Mucosa of rectum (tissue), 2 donors: ENCODE measurements at regions not wholly inside any gene's neighbourhood (a gene's known extent, or its start where the extent isn't known, plus 50 kb on each side); places are given as distances from the start of the nearest gene placed in this dataset.

Source experiments
- H3K27ac ChIP-seq, 2 donors: one replicate each; pipeline ENCODE4 v1.7.0; 2013; ENCODE audit warnings: inconsistent platforms in 2 of 2, low read depth in 2 of 2, low read length in 2 of 2
- H3K27me3 ChIP-seq, 2 donors: one replicate each; pipeline ENCODE4 v1.7.0; 2013; ENCODE audit warnings: low read length in 2 of 2; ENCODE audit not compliant: control insufficient read depth in 2 of 2, insufficient read depth in 2 of 2
- H3K36me3 ChIP-seq, 2 donors: one replicate each; pipeline ENCODE4 v1.7.0; 2013; ENCODE audit warnings: low read length in 2 of 2; ENCODE audit not compliant: control insufficient read depth in 2 of 2, insufficient read depth in 2 of 2
- H3K4me1 ChIP-seq, 2 donors: one replicate each; pipeline ENCODE4 v1.7.0; 2013; ENCODE audit warnings: low read length in 2 of 2, mild to moderate bottlenecking in 1 of 2; ENCODE audit not compliant: control insufficient read depth in 2 of 2, insufficient read depth in 2 of 2
- H3K4me3 ChIP-seq, 2 donors: one replicate each; pipeline ENCODE4 v1.7.0; 2013; ENCODE audit warnings: low read length in 2 of 2
- H3K9ac ChIP-seq, 2 donors: one replicate each; pipeline ENCODE4 v1.7.0; 2013; ENCODE audit warnings: low read length in 2 of 2, low read depth in 1 of 2, mild to moderate bottlenecking in 1 of 2
- H3K9me3 ChIP-seq, 2 donors: one replicate each; pipeline ENCODE4 v1.7.0; 2013; ENCODE audit warnings: low read length in 2 of 2; ENCODE audit not compliant: control insufficient read depth in 2 of 2
- donor health status: healthy.
- donor health status: Normal muscosa, but diverticular disease.

DNA sequence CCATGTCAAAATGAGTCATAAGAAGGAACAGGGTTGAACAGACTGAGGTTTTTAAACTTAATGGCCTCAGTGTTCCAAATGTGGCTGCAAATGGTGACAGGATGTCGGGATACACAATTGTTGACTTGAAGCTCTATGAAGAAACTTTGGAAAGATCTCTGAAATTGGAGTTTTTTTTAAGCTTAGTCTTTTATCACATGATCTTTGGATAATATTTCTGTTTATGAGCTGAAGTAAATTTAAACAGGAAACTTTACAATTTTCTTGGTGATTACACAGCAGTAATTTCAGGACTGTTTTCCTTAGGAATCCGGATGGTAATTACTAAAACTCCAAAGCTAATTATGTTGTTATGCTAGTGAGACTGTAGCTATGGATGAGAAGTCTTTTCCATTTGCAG lies 199.1 kb upstream of the NRXN1 start:
- no peaks in the 10 kb centered on the region for H3K4me1 ChIP-seq
- H3K9me3 ChIP-seq, result peaks cover 0 to 1% of the 10 kb centered on the region in 2 donors
- H3K4me3 ChIP-seq, result no peak overlapping the region
- H3K27ac ChIP-seq, result no peak overlapping the region
- H3K9ac ChIP-seq, result no peak overlapping the region
- no peaks in the 10 kb centered on the region for H3K27me3 ChIP-seq
- H3K36me3 ChIP-seq, result no peaks in the 10 kb centered on the region

DNA sequence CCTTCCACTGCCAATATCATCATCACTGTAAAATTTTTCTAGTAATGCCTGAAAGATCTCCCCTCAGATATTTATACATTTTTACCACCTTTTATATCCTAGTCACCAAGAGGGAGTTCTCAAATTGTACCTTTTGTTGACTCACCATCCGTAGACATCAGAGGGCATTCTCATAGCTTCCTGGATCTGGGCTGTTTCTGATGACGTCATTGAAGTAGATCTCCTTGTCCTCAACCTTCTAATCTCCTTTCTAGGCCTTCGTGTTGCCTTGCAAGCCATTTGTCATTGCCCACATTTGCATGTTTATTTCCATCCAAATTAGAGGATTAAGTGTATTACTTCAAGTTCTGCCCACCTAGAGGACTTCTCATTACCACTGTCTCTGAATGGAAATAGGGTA lies 193.4 kb upstream of the NRXN1 start:
- Histone ChIP-seq H3K9me3 (peaks cover 0 to 1% of the 10 kb centered on the region in 2 donors), H3K27ac (no peak overlapping the region), H3K4me3 (no peak overlapping the region), H3K27me3 (no peaks in the 10 kb centered on the region), H3K4me1 (no peaks in the 10 kb centered on the region), H3K36me3 (no peaks in the 10 kb centered on the region), H3K9ac (no peak overlapping the region)

DNA sequence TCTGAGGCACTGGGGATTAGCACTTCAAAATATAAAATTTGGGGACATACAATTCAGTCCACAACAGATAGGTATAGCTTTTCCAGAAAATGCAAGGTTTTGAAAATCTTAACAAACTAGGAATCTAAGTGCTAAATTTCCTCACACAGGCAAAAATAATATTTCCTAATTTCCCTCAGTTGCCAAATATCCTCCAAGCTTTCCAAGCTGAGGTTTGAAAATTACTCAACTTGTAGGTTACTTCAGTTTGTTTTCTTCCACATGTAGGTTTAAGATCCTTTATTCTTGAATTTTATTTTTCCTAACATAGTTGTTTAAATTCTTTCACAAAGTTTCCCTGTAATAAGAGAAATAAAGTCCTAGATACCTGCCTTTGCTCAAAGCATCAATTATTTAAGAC lies 192.9 kb upstream of the NRXN1 start:
- no peaks in the 10 kb centered on the region for H3K27me3 ChIP-seq
- no peaks in the 10 kb centered on the region for H3K36me3 ChIP-seq
- H3K4me3 ChIP-seq, result no peak overlapping the region
- H3K4me1 ChIP-seq, result no peaks in the 10 kb centered on the region
- H3K9ac ChIP-seq, result no peak overlapping the region
- peaks cover 0 to 1% of the 10 kb centered on the region in 2 donors for H3K9me3 ChIP-seq
- no peak overlapping the region for H3K27ac ChIP-seq

DNA sequence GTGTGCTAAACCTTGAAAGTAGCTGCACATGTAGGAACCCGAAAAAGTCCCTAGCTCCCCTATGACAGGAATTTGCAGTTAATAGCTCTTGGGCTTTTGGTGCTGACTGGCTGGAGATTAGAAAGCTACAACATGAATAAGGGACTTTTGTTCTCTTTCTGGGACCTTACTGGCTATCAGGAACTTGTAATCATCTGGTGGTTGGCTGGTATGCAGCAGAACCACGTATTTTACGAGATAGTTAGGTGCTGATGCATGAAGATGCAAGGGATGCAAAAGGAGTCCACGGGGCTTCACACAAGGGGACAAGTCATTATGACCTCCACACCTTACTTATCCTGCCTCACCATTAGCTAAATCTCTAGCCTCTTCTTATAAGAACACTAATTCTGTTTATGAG lies 190.2 kb upstream of the NRXN1 start:
- Histone ChIP-seq H3K36me3 (no peaks in the 10 kb centered on the region), H3K9ac (no peak overlapping the region), H3K4me3 (no peak overlapping the region), H3K27me3 (no peaks in the 10 kb centered on the region), H3K27ac (no peak overlapping the region), H3K4me1 (no peaks in the 10 kb centered on the region), H3K9me3 (no peaks in the 10 kb centered on the region)

DNA sequence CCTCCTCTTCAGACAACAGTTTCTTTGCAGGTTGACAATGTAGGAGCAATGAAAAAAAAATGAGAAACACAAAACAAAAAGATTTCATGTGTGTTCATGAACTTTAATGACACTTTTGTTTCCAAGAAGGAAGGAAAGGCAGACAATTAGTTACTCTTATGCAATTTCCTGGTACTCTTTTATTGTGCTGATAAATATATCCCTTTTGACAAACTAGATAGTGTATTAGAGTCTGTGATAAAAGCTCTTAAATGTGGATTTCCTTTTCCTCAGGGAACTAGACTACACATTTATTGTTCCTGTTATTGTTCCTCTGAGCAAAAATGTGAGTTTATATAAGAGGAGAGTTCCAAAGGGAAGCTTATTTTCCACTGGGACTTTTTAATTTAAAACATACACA lies 188.7 kb upstream of the NRXN1 start:
- Histone ChIP-seq H3K4me3 (no peak overlapping the region), H3K36me3 (no peaks in the 10 kb centered on the region), H3K9ac (no peak overlapping the region), H3K27me3 (no peaks in the 10 kb centered on the region), H3K4me1 (no peaks in the 10 kb centered on the region), H3K9me3 (no peaks in the 10 kb centered on the region), H3K27ac (no peak overlapping the region)

DNA sequence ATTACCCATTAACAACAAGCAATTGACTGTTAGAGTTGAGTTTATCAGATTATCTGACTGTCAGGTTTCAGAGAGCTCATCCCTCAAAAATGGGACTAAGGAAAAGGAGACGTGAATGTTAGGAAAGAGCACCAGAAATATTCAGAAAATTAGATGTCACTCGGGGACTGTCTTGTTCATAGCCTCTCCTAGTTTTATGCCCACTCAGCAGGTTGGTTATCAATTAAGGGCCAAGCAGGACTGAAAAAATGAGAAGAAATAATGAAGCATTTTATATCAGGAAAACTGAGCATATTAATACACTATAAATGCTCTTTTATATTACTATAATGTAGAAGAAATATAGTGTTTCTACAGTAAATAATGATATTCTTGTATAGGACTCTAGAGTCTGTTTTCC lies 188.1 kb upstream of the NRXN1 start:
- Histone ChIP-seq H3K27me3 (no peaks in the 10 kb centered on the region), H3K4me3 (no peak overlapping the region), H3K4me1 (no peaks in the 10 kb centered on the region), H3K9ac (no peak overlapping the region), H3K36me3 (no peaks in the 10 kb centered on the region), H3K9me3 (no peaks in the 10 kb centered on the region), H3K27ac (no peak overlapping the region)

DNA sequence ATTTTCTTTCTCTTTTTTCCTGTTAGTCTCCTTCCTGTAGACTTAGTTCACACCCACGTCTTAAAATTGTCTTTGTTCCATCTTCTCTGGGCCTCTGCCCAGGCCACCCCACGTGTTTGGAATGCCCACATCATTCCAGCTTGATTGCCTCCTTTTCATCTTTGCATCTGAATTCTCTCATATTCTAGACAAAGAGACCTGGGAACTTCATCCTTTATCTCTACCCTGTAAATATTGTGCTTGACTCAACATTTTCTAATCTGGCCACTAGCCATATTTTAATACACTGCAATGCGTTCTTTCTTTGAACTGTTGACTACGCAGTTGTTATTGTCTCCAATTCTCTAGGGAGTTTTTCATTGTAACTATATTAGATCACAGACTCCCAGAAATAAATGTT lies 187.5 kb upstream of the NRXN1 start:
- H3K36me3 ChIP-seq, result no peaks in the 10 kb centered on the region
- H3K9me3 ChIP-seq, result no peaks in the 10 kb centered on the region
- H3K4me1 ChIP-seq, result no peaks in the 10 kb centered on the region
- no peaks in the 10 kb centered on the region for H3K27me3 ChIP-seq
- H3K4me3 ChIP-seq, result no peak overlapping the region
- H3K27ac ChIP-seq, result no peak overlapping the region
- no peak overlapping the region for H3K9ac ChIP-seq

DNA sequence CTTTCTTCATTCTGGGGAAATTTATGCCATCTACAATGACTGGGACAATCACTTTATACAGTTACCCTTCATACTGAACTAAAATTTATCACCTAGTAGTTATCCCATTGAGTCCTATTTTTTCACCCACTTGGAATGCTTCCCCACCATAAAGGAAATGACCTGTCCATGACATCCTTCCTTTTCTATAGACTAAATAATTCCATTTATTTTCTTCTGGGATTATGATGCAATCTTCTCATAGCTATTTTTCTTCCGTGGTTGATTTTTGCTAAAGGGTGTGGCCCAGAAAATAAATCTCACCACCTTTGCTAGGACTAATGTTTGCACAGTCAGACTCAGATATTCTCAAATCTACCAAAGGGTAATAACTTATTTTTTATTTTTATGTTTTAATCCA lies 186.1 kb upstream of the NRXN1 start:
- no peak overlapping the region for H3K4me3 ChIP-seq
- H3K9ac ChIP-seq, result no peak overlapping the region
- no peaks in the 10 kb centered on the region for H3K9me3 ChIP-seq
- H3K27me3 ChIP-seq, result no peaks in the 10 kb centered on the region
- H3K27ac ChIP-seq, result no peak overlapping the region
- no peaks in the 10 kb centered on the region for H3K4me1 ChIP-seq
- H3K36me3 ChIP-seq, result no peaks in the 10 kb centered on the region

DNA sequence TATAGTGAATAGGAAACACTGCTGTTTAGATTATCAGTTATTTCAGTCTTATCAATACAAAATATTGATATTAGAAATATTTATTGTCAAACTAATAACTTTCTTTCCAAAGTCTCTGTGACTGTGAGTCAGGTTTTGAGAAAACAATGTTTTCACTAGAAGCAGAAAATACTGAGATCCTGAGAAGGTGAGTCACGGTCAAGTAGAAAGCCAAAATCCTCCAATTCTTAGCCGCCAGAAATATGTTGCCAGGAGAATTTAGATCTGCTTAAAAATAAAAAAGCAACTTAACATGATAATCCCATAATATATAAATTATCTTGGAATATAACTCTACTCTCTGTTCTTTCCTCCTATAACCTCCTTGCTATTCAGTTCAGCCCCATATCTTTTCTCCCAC lies 181.9 kb upstream of the NRXN1 start:
- Histone ChIP-seq H3K36me3 (no peaks in the 10 kb centered on the region), H3K4me3 (no peak overlapping the region), H3K27ac (no peak overlapping the region), H3K4me1 (no peaks in the 10 kb centered on the region), H3K9ac (no peak overlapping the region), H3K27me3 (no peaks in the 10 kb centered on the region), H3K9me3 (no peaks in the 10 kb centered on the region)

DNA sequence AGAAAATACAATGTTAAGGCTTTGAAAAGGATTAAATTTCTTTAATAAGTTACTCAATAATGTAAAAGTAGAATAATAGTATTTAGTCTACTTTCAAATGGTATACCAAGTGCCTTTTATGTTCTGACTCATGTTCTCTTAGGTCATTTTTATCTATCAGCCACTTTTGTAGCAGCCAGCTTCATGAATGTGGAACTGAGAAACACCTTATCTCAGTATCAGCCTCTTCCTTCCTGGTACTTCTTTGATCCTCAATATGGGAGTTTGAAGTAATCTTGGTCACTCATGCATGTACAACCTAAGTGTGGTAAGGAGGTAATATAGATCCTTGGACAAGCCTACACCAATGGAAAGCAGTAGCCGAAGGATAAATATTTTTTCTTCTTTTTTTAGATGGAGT lies 180.4 kb upstream of the NRXN1 start:
- H3K27ac ChIP-seq, result no peak overlapping the region
- H3K4me1 ChIP-seq, result no peaks in the 10 kb centered on the region
- H3K9ac ChIP-seq, result no peak overlapping the region
- no peak overlapping the region for H3K4me3 ChIP-seq
- H3K9me3 ChIP-seq, result no peaks in the 10 kb centered on the region
- H3K27me3 ChIP-seq, result no peaks in the 10 kb centered on the region
- no peaks in the 10 kb centered on the region for H3K36me3 ChIP-seq

DNA sequence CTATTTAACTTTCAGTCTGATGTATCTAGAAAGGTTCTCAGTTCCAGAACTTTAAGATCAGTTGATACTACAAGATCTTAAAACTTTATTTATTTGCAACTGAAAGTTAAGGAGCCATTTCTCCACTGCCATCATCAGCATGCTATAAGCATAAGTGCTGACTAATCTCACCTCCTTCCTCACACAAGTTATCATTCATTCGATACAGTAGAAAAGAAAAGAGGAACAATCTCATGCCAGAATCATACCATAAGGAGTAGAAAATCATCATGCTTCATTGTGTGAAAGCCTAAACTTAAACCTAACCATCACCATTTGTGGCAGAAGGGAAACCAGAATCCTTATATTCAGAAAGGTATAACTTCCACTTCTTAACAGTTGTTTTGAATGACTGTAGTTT lies 176.6 kb upstream of the NRXN1 start:
- H3K27ac ChIP-seq, result no peak overlapping the region
- no peak overlapping the region for H3K9ac ChIP-seq
- no peaks in the 10 kb centered on the region for H3K9me3 ChIP-seq
- no peaks in the 10 kb centered on the region for H3K4me1 ChIP-seq
- H3K36me3 ChIP-seq, result no peaks in the 10 kb centered on the region
- H3K27me3 ChIP-seq, result no peaks in the 10 kb centered on the region
- no peak overlapping the region for H3K4me3 ChIP-seq
